PC-9 (cell line): ENCODE measurements at regions not wholly inside any gene's neighbourhood (a gene's known extent, or its start where the extent isn't known, plus 50 kb on each side); places are given as distances from the start of the nearest gene placed in this dataset.

Experiments used
- EZH2 ChIP-seq: fragments of 200-600 bp; sonication (generic); IDR thresholded peaks from 2 replicates; pipeline ENCODE4 v1.8.0; 2017; ENCODE audit warnings: antibody characterized with exemption, low read depth
- TF ChIP-seq, protein P1 (sequence below): fragments of 200-600 bp; sonication (generic); conservative IDR thresholded peaks from 2 replicates; pipeline ENCODE4 v1.6.1; 2017; ENCODE audit warnings: mixed run types, antibody characterized with exemption, mild to moderate bottlenecking, moderate library complexity

DNA sequence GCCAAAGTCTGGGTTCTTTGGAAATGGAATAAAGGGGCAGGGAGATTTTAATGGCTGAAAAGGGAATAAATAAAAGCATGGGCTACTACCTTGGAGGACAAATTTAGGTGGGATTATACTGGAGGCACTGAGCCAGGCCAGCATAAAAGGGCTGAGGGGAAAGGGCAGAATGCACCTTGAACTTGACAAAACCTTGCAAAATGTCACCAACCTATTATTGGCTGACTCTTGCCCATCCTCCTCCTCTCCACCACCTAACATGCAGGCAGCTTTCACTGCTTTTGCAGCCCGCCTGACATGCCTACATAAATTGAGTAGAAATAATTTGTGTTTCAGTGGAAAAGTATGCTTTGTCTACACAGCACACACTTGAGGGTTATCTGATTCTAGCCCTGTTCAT, 65.3 kb upstream of the ABLIM1 start:
- TF ChIP-seq, protein P1, sequence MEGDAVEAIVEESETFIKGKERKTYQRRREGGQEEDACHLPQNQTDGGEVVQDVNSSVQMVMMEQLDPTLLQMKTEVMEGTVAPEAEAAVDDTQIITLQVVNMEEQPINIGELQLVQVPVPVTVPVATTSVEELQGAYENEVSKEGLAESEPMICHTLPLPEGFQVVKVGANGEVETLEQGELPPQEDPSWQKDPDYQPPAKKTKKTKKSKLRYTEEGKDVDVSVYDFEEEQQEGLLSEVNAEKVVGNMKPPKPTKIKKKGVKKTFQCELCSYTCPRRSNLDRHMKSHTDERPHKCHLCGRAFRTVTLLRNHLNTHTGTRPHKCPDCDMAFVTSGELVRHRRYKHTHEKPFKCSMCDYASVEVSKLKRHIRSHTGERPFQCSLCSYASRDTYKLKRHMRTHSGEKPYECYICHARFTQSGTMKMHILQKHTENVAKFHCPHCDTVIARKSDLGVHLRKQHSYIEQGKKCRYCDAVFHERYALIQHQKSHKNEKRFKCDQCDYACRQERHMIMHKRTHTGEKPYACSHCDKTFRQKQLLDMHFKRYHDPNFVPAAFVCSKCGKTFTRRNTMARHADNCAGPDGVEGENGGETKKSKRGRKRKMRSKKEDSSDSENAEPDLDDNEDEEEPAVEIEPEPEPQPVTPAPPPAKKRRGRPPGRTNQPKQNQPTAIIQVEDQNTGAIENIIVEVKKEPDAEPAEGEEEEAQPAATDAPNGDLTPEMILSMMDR = no peak
- TF ChIP-seq EZH2 = no peak
